Mammary epithelial cell (primary cell): ENCODE measurements at regions not wholly inside any gene's neighbourhood (a gene's known extent, or its start where the extent isn't known, plus 50 kb on each side); places are given as distances from the start of the nearest gene placed in this dataset.

Experiments
- EZH2 ChIP-seq: IDR thresholded peaks from 2 replicates; pipeline ENCODE4 v1.6.1; 2012; ENCODE audit warnings: low read length, inconsistent platforms, borderline replicate concordance
- TF ChIP-seq, protein P1 (sequence below), 2 donors: IDR thresholded peaks in 1 of 2; conservative IDR thresholded peaks in 1 of 2; 2 replicates each; pipeline ENCODE4 v1.5.1; 2011 to 2012; ENCODE audit warnings: inconsistent platforms in 2 of 2, low read length in 2 of 2, mild to moderate bottlenecking in 2 of 2, control low read depth in 1 of 2, low read depth in 1 of 2; ENCODE audit not compliant: insufficient read depth in 1 of 2; ENCODE audit errors: extremely low read depth in 1 of 2

GRCh38 chr18:10247021-10247741 lies 207.3 kb upstream of the APCDD1 start:
- TF ChIP-seq, protein P1, sequence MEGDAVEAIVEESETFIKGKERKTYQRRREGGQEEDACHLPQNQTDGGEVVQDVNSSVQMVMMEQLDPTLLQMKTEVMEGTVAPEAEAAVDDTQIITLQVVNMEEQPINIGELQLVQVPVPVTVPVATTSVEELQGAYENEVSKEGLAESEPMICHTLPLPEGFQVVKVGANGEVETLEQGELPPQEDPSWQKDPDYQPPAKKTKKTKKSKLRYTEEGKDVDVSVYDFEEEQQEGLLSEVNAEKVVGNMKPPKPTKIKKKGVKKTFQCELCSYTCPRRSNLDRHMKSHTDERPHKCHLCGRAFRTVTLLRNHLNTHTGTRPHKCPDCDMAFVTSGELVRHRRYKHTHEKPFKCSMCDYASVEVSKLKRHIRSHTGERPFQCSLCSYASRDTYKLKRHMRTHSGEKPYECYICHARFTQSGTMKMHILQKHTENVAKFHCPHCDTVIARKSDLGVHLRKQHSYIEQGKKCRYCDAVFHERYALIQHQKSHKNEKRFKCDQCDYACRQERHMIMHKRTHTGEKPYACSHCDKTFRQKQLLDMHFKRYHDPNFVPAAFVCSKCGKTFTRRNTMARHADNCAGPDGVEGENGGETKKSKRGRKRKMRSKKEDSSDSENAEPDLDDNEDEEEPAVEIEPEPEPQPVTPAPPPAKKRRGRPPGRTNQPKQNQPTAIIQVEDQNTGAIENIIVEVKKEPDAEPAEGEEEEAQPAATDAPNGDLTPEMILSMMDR (conservative IDR thresholded peaks at IDR 0.05 in 1 of 2, IDR thresholded peaks at IDR 0.05 in 1 of 2; ENCODE audit: extremely low read depth in 1 of 2, insufficient read depth in 1 of 2, low read depth in 1 of 2, low read length in 2 of 2) = no peak
- no peak for TF ChIP-seq EZH2
